ENCODE measurements at regions not wholly inside any gene's neighbourhood (a gene's known extent, or its start where the extent isn't known, plus 50 kb on each side); places are given as distances from the start of the nearest gene placed in this dataset.

GRCh38 chr4:187826725-187827124, 168.8 kb upstream of the ZFP42 start:
- TF ChIP-seq, protein P1, sequence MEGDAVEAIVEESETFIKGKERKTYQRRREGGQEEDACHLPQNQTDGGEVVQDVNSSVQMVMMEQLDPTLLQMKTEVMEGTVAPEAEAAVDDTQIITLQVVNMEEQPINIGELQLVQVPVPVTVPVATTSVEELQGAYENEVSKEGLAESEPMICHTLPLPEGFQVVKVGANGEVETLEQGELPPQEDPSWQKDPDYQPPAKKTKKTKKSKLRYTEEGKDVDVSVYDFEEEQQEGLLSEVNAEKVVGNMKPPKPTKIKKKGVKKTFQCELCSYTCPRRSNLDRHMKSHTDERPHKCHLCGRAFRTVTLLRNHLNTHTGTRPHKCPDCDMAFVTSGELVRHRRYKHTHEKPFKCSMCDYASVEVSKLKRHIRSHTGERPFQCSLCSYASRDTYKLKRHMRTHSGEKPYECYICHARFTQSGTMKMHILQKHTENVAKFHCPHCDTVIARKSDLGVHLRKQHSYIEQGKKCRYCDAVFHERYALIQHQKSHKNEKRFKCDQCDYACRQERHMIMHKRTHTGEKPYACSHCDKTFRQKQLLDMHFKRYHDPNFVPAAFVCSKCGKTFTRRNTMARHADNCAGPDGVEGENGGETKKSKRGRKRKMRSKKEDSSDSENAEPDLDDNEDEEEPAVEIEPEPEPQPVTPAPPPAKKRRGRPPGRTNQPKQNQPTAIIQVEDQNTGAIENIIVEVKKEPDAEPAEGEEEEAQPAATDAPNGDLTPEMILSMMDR (IDR thresholded peaks at IDR 0.05) = no peak
- TF ChIP-seq EZH2phosphoT487 (IDR thresholded peaks at IDR 0.05) (no peak), EZH2 (IDR thresholded peaks at IDR 0.05) (no peak)

All from neural progenitor cell (in vitro differentiated cells).